ENCODE measurements at regions not wholly inside any gene's neighbourhood (a gene's known extent, or its start where the extent isn't known, plus 50 kb on each side); places are given as distances from the start of the nearest gene placed in this dataset.
A peak's percentile ranks its signal among the peaks of the same experiment; 100 is the strongest.
"Not testable (repeated sequence)": the region's sequence is repeated elsewhere in the genome, so short reads cannot be mapped to it uniquely, and the experiment has no call there.

- no peak for DNase-seq
These were observed 278.5 kb downstream of the ISL1 start for GRCh38 chr5:51661646-51662265.

- no peak for DNase-seq
These were observed 281.4 kb downstream of the ISL1 start for GRCh38 chr5:51664491-51665250.

GRCh38 chr5:51665251-51665593 is 282.0 kb downstream of the ISL1 start:
- DNase-seq = no peak

GRCh38 chr5:51669095-51669494 is 285.8 kb downstream of the ISL1 start:
- no peak for DNase-seq

GRCh38 chr5:51678330-51678729 is 295.1 kb downstream of the ISL1 start:
- DNase-seq = no peak

- DNase-seq = no peak
These were observed 296.0 kb downstream of the ISL1 start for GRCh38 chr5:51679286-51679685.

- DNase-seq = peak; percentile 54
These were observed 301.6 kb downstream of the ISL1 start for GRCh38 chr5:51684794-51685355.

GRCh38 chr5:51685419-51685818 is 302.2 kb downstream of the ISL1 start:
- peak; percentile 14 for DNase-seq

GRCh38 chr5:51686622-51687021 is 303.4 kb downstream of the ISL1 start:
- DNase-seq = no peak

- DNase-seq = no peak
These were observed 308.4 kb downstream of the ISL1 start for GRCh38 chr5:51691538-51692079.

GRCh38 chr5:51694826-51695225 is 311.6 kb downstream of the ISL1 start:
- DNase-seq = no peak

- DNase-seq = no peak
These were observed 312.9 kb downstream of the ISL1 start for GRCh38 chr5:51696122-51696521.

- DNase-seq = not testable (repeated sequence)
These were observed 318.8 kb downstream of the ISL1 start for GRCh38 chr5:51702046-51702445.

- DNase-seq = no peak
These were observed 329.0 kb downstream of the ISL1 start for GRCh38 chr5:51712201-51712600.

GRCh38 chr5:51715445-51715844 is 332.2 kb downstream of the ISL1 start:
- DNase-seq = not testable (repeated sequence)

GRCh38 chr5:51731421-51732029 is 348.3 kb downstream of the ISL1 start:
- DNase-seq = peak; percentile 37

GRCh38 chr5:51732304-51732703 is 349.1 kb downstream of the ISL1 start:
- no peak for DNase-seq

- DNase-seq = no peak
These were observed 351.4 kb downstream of the ISL1 start for GRCh38 chr5:51734677-51735076.

- peak; percentile 74 for DNase-seq
These were observed 362.8 kb downstream of the ISL1 start for GRCh38 chr5:51746023-51746422.

- DNase-seq = peak; percentile 15
These were observed 365.4 kb downstream of the ISL1 start for GRCh38 chr5:51748647-51749046.
